ENCODE measurements at regions not wholly inside any gene's neighbourhood (a gene's known extent, or its start where the extent isn't known, plus 50 kb on each side); places are given as distances from the start of the nearest gene placed in this dataset.
"Not testable (repeated sequence)": the region's sequence is repeated elsewhere in the genome, so short reads cannot be mapped to it uniquely, and the experiment has no call there.

DNA sequence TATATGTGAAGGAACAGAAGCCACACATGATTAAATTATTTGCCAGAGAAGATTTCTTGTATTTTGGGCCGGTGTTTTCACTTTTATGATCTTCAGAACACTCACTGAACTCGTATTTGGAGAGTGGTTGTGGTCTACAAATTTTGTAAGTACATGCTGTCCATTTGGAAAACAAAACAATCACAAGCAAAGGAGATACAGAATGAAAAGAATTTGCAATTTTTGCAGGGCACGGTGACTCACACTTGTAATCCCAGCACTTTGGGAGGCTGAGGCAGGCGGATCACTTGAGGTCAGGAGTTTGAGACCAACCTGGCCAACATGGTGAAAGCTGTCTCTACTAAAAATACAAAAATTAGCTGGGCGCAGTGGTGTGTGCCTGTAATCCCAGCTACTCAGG, 282.0 kb downstream of the C1D start:
- FAIRE-seq, result not testable (repeated sequence)

DNA sequence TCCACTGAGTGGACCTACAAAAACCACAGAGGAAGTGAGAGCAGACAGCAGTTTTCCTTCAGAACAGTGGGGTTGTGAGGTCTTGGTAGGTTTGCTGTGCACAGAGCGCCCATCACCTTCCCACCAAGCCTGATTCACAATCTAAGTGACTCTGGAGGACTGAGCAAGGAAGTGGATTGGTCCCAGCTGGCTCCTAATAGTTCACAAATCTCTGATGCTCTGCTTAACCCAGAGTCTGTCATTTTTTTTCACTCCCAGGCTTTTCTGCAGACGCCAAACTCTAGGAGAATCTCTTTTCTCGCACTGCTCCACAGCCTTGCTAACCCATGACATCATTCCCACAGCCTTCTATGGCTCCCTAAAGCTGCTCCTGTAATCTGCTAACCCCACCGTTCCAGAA, 280.4 kb downstream of the C1D start:
- no peak for FAIRE-seq

DNA sequence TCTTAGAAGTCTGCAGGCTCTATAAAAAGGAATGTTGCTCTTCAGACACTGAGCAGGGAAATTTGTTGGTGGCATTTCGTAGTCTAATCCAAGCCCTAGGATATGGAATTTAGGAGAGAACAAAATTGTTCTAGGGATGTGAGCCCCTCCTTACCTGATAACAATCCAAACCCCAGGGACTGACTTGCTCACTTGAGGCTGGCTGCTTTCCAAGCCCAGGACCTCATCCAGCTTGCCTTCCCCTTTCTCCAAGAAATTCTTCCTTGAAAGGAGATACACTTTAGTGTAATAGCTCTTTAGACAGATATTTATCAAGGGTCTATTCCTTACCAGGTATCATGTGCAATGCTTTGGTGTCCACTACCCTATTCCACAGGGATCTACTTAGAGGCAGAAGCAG, 279.8 kb downstream of the C1D start:
- no peak for FAIRE-seq

DNA sequence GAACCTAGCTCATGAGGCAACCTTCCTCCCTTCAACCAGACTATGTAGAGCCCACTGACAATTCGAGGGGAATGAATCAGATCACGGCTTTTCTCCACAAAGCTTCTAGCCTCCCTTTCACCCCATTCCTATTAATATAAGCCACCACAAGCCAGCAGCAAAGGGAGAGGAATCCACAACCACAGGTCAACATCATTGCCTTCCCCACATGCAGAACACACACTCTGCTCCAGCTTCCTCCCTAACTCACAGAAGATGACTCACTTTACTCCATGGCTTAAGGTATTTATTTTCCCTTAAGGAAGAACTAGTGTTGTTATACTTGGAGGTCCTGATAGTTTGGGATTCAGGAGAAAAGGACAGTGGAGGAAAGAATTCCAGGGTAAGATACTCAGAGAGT, 272.2 kb downstream of the C1D start:
- no peak for FAIRE-seq

DNA sequence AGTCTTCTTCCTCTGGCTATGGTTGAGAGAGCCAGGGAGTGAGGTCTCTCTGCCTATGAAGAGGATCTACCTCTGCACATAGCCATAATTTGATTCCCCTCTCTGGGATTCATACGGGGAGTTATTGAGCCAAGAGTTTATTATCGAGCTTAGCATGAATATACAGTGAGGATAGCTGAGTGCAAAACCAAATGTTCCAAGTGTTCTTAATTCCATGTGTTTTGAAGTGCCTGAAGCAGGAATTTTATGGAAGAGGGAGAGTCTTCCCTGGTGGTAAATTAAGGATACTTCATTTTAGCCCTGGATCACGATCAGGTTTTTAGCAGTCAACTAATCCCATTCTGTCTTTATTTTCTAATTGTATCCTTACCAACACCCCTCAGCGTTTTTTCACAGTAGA, 270.6 kb downstream of the C1D start:
- no peak for FAIRE-seq

GRCh38 chr2:67792681-67793091, 270.1 kb downstream of the C1D start:
- no peak for FAIRE-seq

- FAIRE-seq, result no peak
These were observed 264.8 kb downstream of the C1D start for GRCh38 chr2:67797801-67798540.

- FAIRE-seq, result no peak
These were observed 264.2 kb downstream of the C1D start for GRCh38 chr2:67798541-67799160.

DNA sequence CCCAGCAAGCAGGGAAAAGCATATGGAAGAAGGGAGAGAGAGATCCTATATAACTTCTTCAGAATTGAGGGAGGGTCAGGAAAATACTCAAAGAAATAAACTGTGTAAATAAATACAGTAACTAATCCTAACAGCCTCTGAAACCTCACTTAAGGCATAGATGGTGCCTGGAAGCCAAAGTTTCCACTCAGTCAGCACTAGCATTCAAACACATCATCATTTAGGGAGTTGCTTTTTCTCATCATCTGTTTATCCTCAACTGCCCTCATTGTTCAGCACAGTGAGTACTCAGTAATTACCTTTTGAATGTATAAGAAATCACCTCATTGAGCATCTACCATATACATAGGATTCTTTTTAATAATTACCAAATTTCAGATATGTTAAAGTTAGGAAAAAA, 262.9 kb downstream of the C1D start:
- no peak for FAIRE-seq

DNA sequence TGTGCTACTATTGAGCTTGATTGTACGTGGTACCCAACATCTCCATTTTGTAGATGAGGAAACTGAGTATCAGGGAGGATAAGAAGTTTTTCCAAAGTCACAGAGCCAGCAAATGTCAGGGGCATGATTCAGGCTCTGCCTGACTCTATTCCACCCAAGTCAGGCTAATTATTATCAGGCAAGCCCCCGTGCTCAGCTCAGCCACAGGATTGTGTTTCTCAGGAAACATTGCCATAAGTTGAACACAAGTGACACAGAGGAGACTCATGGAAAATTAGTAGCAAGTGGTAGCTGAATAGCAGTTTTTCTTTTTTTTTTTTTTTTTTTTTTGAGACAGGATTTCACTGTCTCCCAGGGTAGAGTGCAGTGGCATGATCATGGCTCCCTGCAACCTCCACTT, 260.5 kb downstream of the C1D start:
- FAIRE-seq, result no peak

GRCh38 chr2:67802824-67803223, 260.0 kb downstream of the C1D start:
- no peak for FAIRE-seq

- no peak for FAIRE-seq
These were observed 256.0 kb downstream of the C1D start for GRCh38 chr2:67806816-67807215.

DNA sequence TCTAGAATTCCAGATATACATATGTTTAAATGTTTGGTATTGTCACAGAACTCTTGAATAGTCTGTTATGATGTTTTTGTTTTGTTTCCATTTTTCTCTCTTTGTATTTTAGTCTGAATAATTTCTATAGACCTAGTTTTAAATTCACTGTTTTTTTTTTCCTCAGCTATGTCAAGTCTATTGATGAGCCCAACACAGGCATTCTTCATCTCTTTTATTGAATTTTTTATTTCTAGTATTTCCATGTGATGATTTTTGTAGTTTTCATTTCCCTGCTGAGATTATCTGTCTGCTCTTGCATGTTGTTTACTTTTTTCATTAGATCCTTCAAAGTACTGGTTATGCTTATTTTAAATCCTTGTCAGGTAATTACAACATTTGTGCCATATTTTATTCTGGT, 254.7 kb downstream of the C1D start:
- FAIRE-seq, result no peak

- no peak for FAIRE-seq
These were observed 250.1 kb downstream of the C1D start for GRCh38 chr2:67812682-67813081.

DNA sequence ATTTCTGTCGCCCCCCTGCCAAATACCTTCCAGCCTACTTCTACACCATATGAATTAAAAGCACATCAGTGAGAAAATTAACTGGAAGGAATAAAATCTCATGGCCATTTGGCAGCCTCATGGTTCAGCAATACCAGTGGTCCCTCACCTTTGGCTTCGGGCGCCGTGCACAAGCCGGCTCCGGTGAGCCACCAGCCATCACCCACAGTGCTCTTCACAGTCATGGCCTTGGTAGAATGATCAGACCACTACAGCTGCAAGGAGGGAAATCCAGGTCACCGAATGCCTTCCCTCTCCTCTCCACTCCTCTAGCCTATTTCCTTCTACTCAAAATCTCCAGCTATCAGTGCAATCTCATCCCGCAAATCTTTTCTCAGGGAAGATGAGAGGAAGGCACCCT, 239.1 kb downstream of the C1D start:
- no peak for FAIRE-seq

GRCh38 chr2:67824186-67824585, 238.6 kb downstream of the C1D start:
- FAIRE-seq, result no peak

GRCh38 chr2:67825476-67825875, 237.3 kb downstream of the C1D start:
- FAIRE-seq, result no peak

GRCh38 chr2:67828066-67828465, 234.7 kb downstream of the C1D start:
- FAIRE-seq, result no peak

- no peak for FAIRE-seq
These were observed 233.3 kb downstream of the C1D start for GRCh38 chr2:67829470-67829869.

DNA sequence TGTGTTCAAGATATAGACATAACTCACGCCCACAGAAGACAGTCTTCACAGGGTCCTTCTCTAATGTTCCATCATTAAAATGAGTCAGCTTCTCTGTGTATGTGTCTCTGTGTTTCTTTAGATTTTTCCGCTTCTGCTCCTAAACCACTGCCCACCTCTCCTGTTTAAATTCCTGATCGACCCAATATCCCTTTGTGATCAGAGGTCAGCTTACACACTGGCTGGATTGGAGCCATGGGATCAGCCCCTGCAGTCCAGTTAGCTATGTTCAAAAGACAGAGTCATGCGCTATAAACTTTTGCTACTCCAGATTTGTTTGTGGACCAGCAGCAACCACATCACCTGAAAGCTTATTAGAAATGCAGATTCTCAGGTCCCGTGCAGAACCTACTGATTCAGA, 229.2 kb downstream of the C1D start:
- no peak for FAIRE-seq

- no peak for FAIRE-seq
These were observed 228.3 kb downstream of the C1D start for GRCh38 chr2:67834482-67834881.

DNA sequence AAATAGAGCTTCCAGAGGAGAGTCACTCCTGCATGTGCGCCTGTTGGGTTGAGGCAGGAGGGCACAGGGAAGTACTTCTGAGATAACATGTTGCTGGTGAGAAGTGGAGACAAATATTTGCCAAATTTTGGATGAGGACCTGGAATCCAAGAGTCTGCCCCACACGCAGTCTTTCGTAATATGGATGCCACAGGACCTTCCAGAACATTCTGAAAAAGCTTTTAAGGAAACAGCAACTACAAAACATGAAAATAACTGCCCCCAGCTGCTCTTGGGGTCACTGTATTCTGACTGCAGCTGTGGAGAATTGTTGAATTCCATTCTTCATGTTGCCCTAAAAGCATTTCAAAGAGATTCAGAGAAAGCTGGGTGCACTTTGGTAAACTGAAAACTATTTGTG, 227.5 kb downstream of the C1D start:
- no peak for FAIRE-seq

- no peak for FAIRE-seq
These were observed 225.9 kb downstream of the C1D start for GRCh38 chr2:67836866-67837265.

DNA sequence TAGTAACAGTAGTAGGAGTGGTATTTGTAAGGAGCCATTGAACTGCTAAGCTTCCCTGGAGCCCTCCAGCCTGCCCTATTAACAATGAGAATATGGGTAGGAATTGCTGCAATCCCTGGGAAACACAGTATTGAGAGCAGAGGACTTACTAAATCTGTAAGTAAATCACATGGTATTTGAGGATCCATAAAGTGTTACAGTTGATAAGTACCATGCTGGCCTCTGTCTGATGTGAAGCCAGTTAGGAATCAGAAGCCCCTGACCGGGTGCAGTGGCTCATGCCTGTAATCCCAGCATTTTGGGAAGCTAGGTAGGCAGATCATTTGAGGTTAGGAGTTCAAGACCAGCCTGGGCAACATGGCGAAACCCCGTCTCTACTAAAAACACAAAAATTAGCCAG, 224.6 kb downstream of the C1D start:
- no peak for FAIRE-seq

DNA sequence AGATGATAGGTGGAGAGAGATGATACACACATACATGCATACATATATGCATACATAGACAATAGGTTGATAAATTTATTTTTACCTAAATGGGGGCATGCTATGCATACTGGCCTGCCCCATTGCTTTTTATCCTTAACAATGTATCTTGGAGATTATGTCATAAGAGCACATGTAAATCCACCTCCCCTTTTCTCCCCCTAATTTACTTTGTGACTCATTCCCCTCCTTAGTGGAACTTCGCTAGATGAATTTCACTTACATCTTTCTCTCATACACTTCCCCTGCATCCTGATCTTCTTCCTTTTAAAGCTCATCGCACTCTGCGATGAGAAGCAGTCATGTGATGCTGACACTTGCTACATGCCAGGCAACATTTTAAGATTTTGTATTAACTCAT, 223.6 kb downstream of the C1D start:
- no peak for FAIRE-seq

Measured in colon (tissue), 2 donors.